ENCODE measurements at regions not wholly inside any gene's neighbourhood (a gene's known extent, or its start where the extent isn't known, plus 50 kb on each side); places are given as distances from the start of the nearest gene placed in this dataset.

- no peak overlapping the region for H3K4me3 ChIP-seq
- ATAC-seq (ENCODE audit: insufficient number of reproducible peaks, low FRiP score, low read depth) (no peak), DNase-seq (ENCODE audit: low spot score) (no peak)
- TF ChIP-seq CTCF (IDR thresholded peaks at IDR 0.05), result no peak
- no peak overlapping the region for H3K27ac ChIP-seq
- H3K36me3 ChIP-seq, result peaks cover 5% of the 10 kb centered on the region
- peaks cover 7% of the 10 kb centered on the region for H3K9me3 ChIP-seq
- H3K4me1 ChIP-seq (ENCODE audit: control insufficient read depth in 1 of 2, low read depth in 2 of 2), result no peaks in the 10 kb centered on the region
- H3K27me3 ChIP-seq (replicated peaks; ENCODE audit: insufficient read depth), result no peaks in the 10 kb centered on the region
Observed at GRCh38 chrX:63471004-63471403, 119.9 kb upstream of the SPIN4 start.

GRCh38 chrX:63470506-63470905 lies 119.4 kb upstream of the SPIN4 start:
- Histone ChIP-seq H3K4me3 (no peak overlapping the region), H3K27me3 (replicated peaks; ENCODE audit: insufficient read depth) (no peaks in the 10 kb centered on the region), H3K9me3 (peaks cover 2% of the 10 kb centered on the region), H3K4me1 (ENCODE audit: control insufficient read depth in 1 of 2, low read depth in 2 of 2) (no peaks in the 10 kb centered on the region), H3K27ac (no peak overlapping the region), H3K36me3 (peaks cover 5% of the 10 kb centered on the region)
- TF ChIP-seq CTCF (IDR thresholded peaks at IDR 0.05), result no peak
- ATAC-seq (ENCODE audit: insufficient number of reproducible peaks, low FRiP score, low read depth), result no peak
- DNase-seq (ENCODE audit: low spot score), result no peak

- Histone ChIP-seq H3K27ac (no peak overlapping the region), H3K9me3 (no peaks in the 10 kb centered on the region), H3K36me3 (peaks cover 5% of the 10 kb centered on the region), H3K4me3 (no peak overlapping the region), H3K27me3 (replicated peaks; ENCODE audit: insufficient read depth) (no peaks in the 10 kb centered on the region), H3K4me1 (ENCODE audit: control insufficient read depth in 1 of 2, low read depth in 2 of 2) (no peaks in the 10 kb centered on the region)
- DNase-seq (ENCODE audit: low spot score) (no peak), ATAC-seq (ENCODE audit: insufficient number of reproducible peaks, low FRiP score, low read depth) (no peak)
- TF ChIP-seq CTCF (IDR thresholded peaks at IDR 0.05), result no peak
Observed at GRCh38 chrX:63466690-63467089, 115.6 kb upstream of the SPIN4 start.

- Histone ChIP-seq H3K4me1 (ENCODE audit: control insufficient read depth in 1 of 2, low read depth in 2 of 2) (no peaks in the 10 kb centered on the region), H3K9me3 (no peaks in the 10 kb centered on the region), H3K36me3 (no peaks in the 10 kb centered on the region), H3K27me3 (replicated peaks; ENCODE audit: insufficient read depth) (no peaks in the 10 kb centered on the region), H3K27ac (no peak overlapping the region), H3K4me3 (no peak overlapping the region)
- ATAC-seq (ENCODE audit: insufficient number of reproducible peaks, low FRiP score, low read depth) (no peak), DNase-seq (ENCODE audit: low spot score) (no peak)
- TF ChIP-seq CTCF (IDR thresholded peaks at IDR 0.05), result no peak
Observed at GRCh38 chrX:63458981-63459380, 107.8 kb upstream of the SPIN4 start.

GRCh38 chrX:63453571-63453970 lies 102.4 kb upstream of the SPIN4 start:
- H3K4me1 ChIP-seq (ENCODE audit: control insufficient read depth in 1 of 2, low read depth in 2 of 2), result no peaks in the 10 kb centered on the region
- ATAC-seq (ENCODE audit: insufficient number of reproducible peaks, low FRiP score, low read depth) (no peak), DNase-seq (ENCODE audit: low spot score) (no peak)
- H3K9me3 ChIP-seq, result no peaks in the 10 kb centered on the region
- no peak overlapping the region for H3K27ac ChIP-seq
- H3K27me3 ChIP-seq (replicated peaks; ENCODE audit: insufficient read depth), result no peaks in the 10 kb centered on the region
- no peak overlapping the region for H3K4me3 ChIP-seq
- TF ChIP-seq CTCF (IDR thresholded peaks at IDR 0.05), result no peak
- H3K36me3 ChIP-seq, result no peaks in the 10 kb centered on the region
